PC-3 (cell line): ENCODE measurements at regions not wholly inside any gene's neighbourhood (a gene's known extent, or its start where the extent isn't known, plus 50 kb on each side); places are given as distances from the start of the nearest gene placed in this dataset.

Source experiments
- ATAC-seq: fragments of 200-7000 bp; cut with Tn5 transposase; 2 replicates; pipeline ENCODE4 v1.9.1; 2020; ENCODE audit warnings: mild to moderate bottlenecking, moderate library complexity
- BruUV-seq: library from RNA; stranded (reverse); fragments of 400-500 nt; replicated peaks from 2 replicates; lab custom pipeline; 2021; lab: Mats Ljungman, UMichigan
- CTCF ChIA-PET: fragments of 300-600 bp; sonication (Branson Sonifier 250); formaldehyde crosslinking; loops from one replicate; lab custom pipeline; 2022; ENCODE audit warnings: antibody characterized with exemption; lab: Charles Lee
- POLR2A ChIA-PET: fragments of 300-600 bp; sonication (Branson Sonifier 250); formaldehyde crosslinking; loops from one replicate; lab custom pipeline; 2022; ENCODE audit warnings: antibody characterized with exemption; ENCODE audit not compliant: unreplicated experiment; lab: Charles Lee
- DNase-seq: peaks from one replicate; pipeline ENCODE4 v3.0.0-alpha.2; 2015
- H2AFZ ChIP-seq: fragments of 300-600 bp; sonication (generic); 2 replicates; pipeline ENCODE4 v1.6.0; 2016; ENCODE audit warnings: antibody characterized with exemption, low read length
- H3F3A ChIP-seq: fragments of 300-600 bp; sonication (generic); one replicate; pipeline ENCODE4 v1.6.0; 2017; ENCODE audit warnings: antibody characterized with exemption, low read length, control low read depth, mild to moderate bottlenecking; ENCODE audit not compliant: unreplicated experiment
- H3K27ac ChIP-seq: fragments of 300-600 bp; sonication (generic); 2 replicates; pipeline ENCODE4 v1.5.1; 2016; ENCODE audit warnings: mild to moderate bottlenecking, low read length
- H3K27me3 ChIP-seq: fragments of 300-600 bp; sonication (generic); 2 replicates; pipeline ENCODE4 v1.6.1; 2016; ENCODE audit warnings: low read length, mixed read lengths
- H3K36me3 ChIP-seq: fragments of 300-600 bp; sonication (generic); 2 replicates; pipeline ENCODE4 v1.6.1; 2016; ENCODE audit warnings: low read depth, mixed run types, low read length, mixed read lengths
- H3K4me1 ChIP-seq: fragments of 300-600 bp; sonication (generic); 2 replicates; pipeline ENCODE4 v1.5.1; 2016; ENCODE audit warnings: low read length; ENCODE audit not compliant: insufficient read depth
- H3K4me2 ChIP-seq: fragments of 300-600 bp; sonication (generic); 2 replicates; pipeline ENCODE4 v1.6.0; 2016; ENCODE audit warnings: low read length
- H3K4me3 ChIP-seq: fragments of 300-600 bp; sonication (generic); 2 replicates; pipeline ENCODE4 v1.5.1; 2016; ENCODE audit warnings: mild to moderate bottlenecking, low read length, mixed read lengths
- H3K79me2 ChIP-seq: fragments of 300-600 bp; sonication (generic); 2 replicates; pipeline ENCODE4 v1.6.1; 2017; ENCODE audit warnings: low read length, mixed read lengths
- H3K9ac ChIP-seq: fragments of 300-600 bp; sonication (generic); 2 replicates; pipeline ENCODE4 v1.6.0; 2016; ENCODE audit warnings: mild to moderate bottlenecking, low read length
- H3K9me2 ChIP-seq: fragments of 300-600 bp; sonication (generic); replicated peaks from 2 replicates; pipeline ENCODE4 v1.6.1; 2016; ENCODE audit warnings: mixed run types, low read length, mixed read lengths
- H3K9me3 ChIP-seq: fragments of 300-600 bp; sonication (generic); 2 replicates; pipeline ENCODE4 v1.6.1; 2016; ENCODE audit warnings: low read length, mixed read lengths
- H4K20me1 ChIP-seq: fragments of 300-600 bp; sonication (generic); 2 replicates; pipeline ENCODE4 v1.6.1; 2016; ENCODE audit warnings: low read length, mixed read lengths
- CTCF ChIP-seq: fragments of 300-600 bp; sonication (generic); conservative IDR thresholded peaks from 2 replicates; pipeline ENCODE4 v1.5.1; 2017; ENCODE audit warnings: antibody characterized with exemption, low read depth, mild to moderate bottlenecking, low read length
- EZH2 ChIP-seq: fragments of 300-600 bp; sonication (generic); IDR thresholded peaks from one replicate; pipeline ENCODE4 v1.6.1; 2017; ENCODE audit warnings: antibody characterized with exemption, mild to moderate bottlenecking, low read length; ENCODE audit not compliant: unreplicated experiment
- EZH2phosphoT487 ChIP-seq: fragments of 300-600 bp; sonication (generic); IDR thresholded peaks from 2 replicates; pipeline ENCODE4 v1.6.1; 2018; ENCODE audit warnings: mild to moderate bottlenecking, antibody characterized with exemption, low read length, borderline replicate concordance
- intact Hi-C: fragments of 100-400 bp; cut with micrococcal nuclease; formaldehyde crosslinking; loops from 2 replicates; pipeline ENCODE4 v1.9.0; 2023

- CTCF ChIA-PET = no interaction called here
- TF ChIP-seq CTCF (no peak), EZH2 (no peak), EZH2phosphoT487 (no peak)
- no TSS peak for BruUV-seq
- DNase-seq (no peak), ATAC-seq (no peak)
- no peaks in the 10 kb centered on the region for H3K79me2 ChIP-seq
- H3K27ac ChIP-seq = no peak overlapping the region
- no peaks in the 10 kb centered on the region for H3K9me3 ChIP-seq
- H3K36me3 ChIP-seq = no peaks in the 10 kb centered on the region
- H3K27me3 ChIP-seq = no peaks in the 10 kb centered on the region
- no peak overlapping the region for H3K4me2 ChIP-seq
- H3F3A ChIP-seq = no peaks in the 10 kb centered on the region
- H3K4me3 ChIP-seq = no peak overlapping the region
- no peak overlapping the region for H3K9ac ChIP-seq
- no peaks in the 10 kb centered on the region for H3K9me2 ChIP-seq
- H3K4me1 ChIP-seq = peaks cover 10% of the 10 kb centered on the region
- H4K20me1 ChIP-seq = no peaks in the 10 kb centered on the region
- H2AFZ ChIP-seq = no peak overlapping the region
- POLR2A ChIA-PET = no interaction called here
- intact Hi-C loops = no loop called here
Observed at GRCh38 chr1:25020173-25020845, 90.2 kb upstream of the RUNX3 start.

- Histone ChIP-seq H3K79me2 (no peaks in the 10 kb centered on the region), H3K36me3 (no peaks in the 10 kb centered on the region), H2AFZ (no peak overlapping the region), H3K4me3 (no peak overlapping the region), H3K27ac (no peak overlapping the region), H3K4me1 (peaks cover 10% of the 10 kb centered on the region), H4K20me1 (no peaks in the 10 kb centered on the region), H3K27me3 (no peaks in the 10 kb centered on the region), H3K9ac (no peak overlapping the region), H3K4me2 (no peak overlapping the region), H3K9me2 (no peaks in the 10 kb centered on the region), H3F3A (no peaks in the 10 kb centered on the region), H3K9me3 (no peaks in the 10 kb centered on the region)
- ATAC-seq (no peak), DNase-seq (no peak)
- TF ChIP-seq EZH2phosphoT487 (no peak), CTCF (no peak), EZH2 (no peak)
- intact Hi-C loops = no loop called here
- no TSS peak for BruUV-seq
- POLR2A ChIA-PET = no interaction called here
- CTCF ChIA-PET = no interaction called here
Observed at GRCh38 chr1:25019337-25020172, 89.5 kb upstream of the RUNX3 start.

GRCh38 chr1:25018943-25019336 is 88.9 kb upstream of the RUNX3 start:
- H3K9me2 ChIP-seq = no peaks in the 10 kb centered on the region
- ChIA-PET POLR2A (no interaction called here), CTCF (no interaction called here)
- no peak for ATAC-seq
- no peaks in the 10 kb centered on the region for H3K27me3 ChIP-seq
- H3F3A ChIP-seq = no peaks in the 10 kb centered on the region
- no peak overlapping the region for H3K4me3 ChIP-seq
- DNase-seq = no peak
- H2AFZ ChIP-seq = no peak overlapping the region
- H4K20me1 ChIP-seq = no peaks in the 10 kb centered on the region
- BruUV-seq = no TSS peak
- H3K27ac ChIP-seq = no peak overlapping the region
- H3K9me3 ChIP-seq = no peaks in the 10 kb centered on the region
- H3K4me2 ChIP-seq = no peak overlapping the region
- no peaks in the 10 kb centered on the region for H3K36me3 ChIP-seq
- intact Hi-C loops = no loop called here
- no peaks in the 10 kb centered on the region for H3K79me2 ChIP-seq
- H3K9ac ChIP-seq = no peak overlapping the region
- peaks cover 10% of the 10 kb centered on the region for H3K4me1 ChIP-seq
- TF ChIP-seq CTCF (no peak), EZH2phosphoT487 (no peak), EZH2 (no peak)
